ENCODE measurements at regions not wholly inside any gene's neighbourhood (a gene's known extent, or its start where the extent isn't known, plus 50 kb on each side); places are given as distances from the start of the nearest gene placed in this dataset.

- DNase-seq (ENCODE audit: low spot score), result no peak
Measured at GRCh38 chr11:76298255-76298654, 82.7 kb downstream of the THAP12 start.

DNA sequence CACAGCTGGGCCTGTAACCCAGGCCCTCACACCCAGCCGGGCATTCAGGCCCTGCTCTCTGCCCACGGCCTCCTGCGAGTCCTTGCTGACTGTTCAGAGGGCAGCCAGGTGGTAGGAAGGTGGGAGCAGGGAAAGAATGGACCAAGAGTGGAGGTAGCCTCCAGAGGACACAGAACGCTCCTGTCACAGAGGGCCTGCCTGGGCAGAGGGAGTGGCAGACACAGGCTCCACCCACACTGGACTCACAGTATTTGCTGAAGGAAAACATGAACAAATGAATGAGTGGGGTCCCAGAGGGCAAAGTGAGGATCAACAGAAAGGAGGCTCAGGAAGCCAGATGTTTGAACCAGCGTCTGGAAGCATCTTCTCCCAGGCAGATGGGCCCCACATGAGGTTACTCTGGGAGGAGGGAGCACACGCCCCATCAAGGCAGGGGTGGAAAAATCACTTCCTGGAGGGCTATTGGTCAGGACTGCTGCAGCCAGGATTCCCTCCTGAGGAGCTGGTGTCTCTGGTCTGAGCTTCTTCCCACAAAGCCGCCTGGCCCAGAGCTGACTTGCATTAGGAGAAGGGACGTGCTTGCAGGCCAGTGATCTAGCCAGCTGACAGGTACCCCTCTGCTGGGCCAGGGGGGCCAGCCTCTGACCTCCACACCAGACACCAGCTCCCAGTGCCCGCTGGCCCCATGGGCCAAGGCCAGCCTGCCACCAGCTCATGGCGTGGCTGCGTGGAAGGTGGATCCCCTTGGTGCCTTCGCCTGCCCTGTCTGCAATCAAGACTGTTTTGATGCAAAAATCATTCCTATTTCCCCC lies 84.0 kb downstream of the THAP12 start:
- DNase-seq (ENCODE audit: low spot score), result no peak

- no peak for DNase-seq (ENCODE audit: low spot score)
Measured at GRCh38 chr11:76293189-76293631, 86.9 kb upstream of the WNT11 start.

DNA sequence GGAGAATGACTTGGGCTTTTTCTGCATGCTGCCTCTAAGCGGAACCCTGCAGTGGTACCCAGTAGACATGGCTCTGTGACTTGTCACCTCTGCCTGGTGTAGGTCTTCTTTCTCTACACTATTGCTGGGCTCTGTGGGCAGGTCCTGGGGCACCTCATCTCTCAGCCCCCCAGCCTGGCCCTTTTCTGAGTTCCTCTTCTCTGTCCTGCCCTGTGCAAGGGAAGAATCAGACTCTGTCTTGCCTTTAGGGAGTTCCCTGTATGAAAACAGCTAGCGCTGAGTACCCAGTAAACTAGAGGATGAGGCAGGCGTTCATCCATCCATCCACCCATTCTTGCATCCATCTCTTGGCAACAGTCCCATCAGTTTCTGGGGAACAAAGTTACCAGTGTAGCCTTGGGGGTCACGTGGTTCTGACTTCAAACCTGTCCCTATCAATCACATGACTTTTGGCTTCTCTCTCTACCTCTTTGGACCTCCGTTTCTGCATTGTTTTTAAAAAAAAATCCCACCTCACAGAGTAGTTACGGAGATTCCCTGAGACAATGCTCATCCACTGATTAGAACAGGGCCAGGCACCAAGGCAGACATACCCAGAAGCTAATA lies 86.4 kb upstream of the WNT11 start:
- no peak for DNase-seq (ENCODE audit: low spot score)

GRCh38 chr11:76291576-76292526 lies 85.5 kb upstream of the WNT11 start:
- DNase-seq (ENCODE audit: low spot score), result no peak

DNA sequence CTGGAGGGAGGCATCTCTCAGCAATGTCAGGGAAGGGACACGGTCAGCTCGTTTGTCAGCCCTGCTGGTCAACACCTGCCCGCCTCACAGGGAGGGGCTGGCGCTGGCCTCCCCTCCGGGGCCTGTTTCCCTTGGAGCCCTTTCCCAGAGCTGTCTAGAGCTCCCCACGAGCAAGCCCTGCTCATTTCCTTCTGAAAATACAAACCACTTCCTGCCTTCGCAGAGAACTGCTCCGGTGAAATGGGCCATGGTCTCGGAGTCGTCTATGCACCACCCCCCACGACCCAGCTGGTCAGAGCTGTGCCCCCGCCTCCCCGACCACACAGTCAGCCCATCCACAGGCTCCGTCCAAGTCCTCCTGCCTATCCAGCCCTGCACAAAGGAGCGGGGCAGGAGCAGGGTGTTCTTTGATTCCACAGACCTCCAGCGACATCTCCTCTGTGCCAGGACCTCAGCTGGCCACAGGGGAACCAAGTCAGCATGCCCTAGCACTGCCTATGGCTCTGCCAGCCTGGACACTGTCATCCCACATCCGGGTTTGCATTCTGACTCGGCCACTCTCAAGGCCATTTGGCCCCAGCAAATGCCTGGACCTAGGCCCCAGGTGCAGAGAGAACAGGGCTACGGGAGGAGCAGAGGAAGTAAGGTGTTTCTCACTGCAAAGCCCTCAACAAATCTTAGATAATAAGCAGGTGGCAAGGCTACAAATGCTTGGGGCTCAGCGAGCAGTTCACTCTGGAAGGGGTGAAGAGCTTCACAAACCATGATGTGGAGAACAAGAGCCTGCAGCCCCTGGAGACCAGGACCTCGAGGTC lies 82.1 kb upstream of the WNT11 start:
- no peak for DNase-seq (ENCODE audit: low spot score)

DNA sequence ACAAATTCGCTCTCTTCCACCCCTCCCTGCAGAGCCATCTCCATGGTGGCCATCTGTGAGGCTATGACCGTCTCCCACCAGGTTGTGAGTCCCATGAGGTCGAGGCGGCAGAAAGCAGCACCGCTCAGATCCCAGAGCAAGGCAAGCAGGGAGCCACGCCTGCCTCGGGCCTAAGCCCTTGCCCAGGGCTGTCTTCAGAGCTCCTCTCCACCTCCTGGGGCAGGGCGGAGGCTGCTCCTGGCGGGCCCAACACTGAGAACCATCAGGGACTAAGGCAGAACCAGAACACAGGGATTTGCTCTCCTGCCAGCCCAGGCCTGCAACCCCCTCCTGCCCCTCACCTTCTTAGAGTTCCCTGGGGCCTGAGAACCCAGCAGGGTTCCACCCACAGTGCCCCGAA lies 80.9 kb upstream of the WNT11 start:
- DNase-seq (ENCODE audit: low spot score), result no peak

GRCh38 chr11:76285397-76286104 lies 79.2 kb upstream of the WNT11 start:
- DNase-seq (ENCODE audit: low spot score), result no peak

DNA sequence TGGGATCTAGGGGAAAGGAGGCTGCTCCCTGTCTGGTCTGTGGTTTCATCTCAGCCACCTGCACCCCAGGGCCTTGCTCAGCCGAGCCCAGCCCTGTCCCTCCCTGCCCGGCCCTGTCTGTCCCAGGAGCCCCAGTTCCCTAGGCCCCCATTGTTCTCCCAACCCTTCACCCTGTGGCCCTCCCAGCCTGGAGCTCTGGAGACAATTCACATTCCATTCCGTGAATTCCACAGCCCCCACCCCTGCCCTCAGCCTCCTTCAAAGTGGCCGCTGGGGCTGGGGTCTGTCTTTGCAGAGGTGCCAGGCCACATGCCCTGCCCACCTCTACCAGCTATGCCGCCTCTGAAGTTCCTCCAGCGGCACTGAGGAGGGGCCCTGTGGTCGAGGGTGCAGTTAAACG lies 77.9 kb upstream of the WNT11 start:
- no peak for DNase-seq (ENCODE audit: low spot score)

GRCh38 chr11:76282811-76283595 lies 76.7 kb upstream of the WNT11 start:
- DNase-seq (ENCODE audit: low spot score), result no peak

DNA sequence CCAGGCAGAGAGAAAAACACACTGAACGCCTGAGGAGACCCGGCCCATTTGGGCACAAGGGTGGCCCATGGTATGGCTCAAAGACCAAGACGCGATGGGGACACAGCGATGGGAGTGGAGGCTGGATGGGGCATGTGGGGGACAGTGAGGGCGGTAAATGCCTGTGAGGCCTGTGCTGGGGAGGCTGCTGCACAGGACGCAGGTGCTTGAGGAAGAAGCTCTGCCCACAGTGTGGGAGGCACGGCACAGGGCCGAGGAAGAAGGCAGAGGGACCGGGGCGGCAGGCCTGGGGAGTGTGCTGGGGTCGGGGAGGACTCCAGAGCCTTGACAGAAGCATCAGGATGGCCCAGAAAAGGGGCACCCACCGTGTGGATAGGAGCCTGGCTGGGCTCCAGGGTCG lies 75.9 kb upstream of the WNT11 start:
- DNase-seq (ENCODE audit: low spot score), result no peak

- no peak for DNase-seq (ENCODE audit: low spot score)
Measured at GRCh38 chr11:76281558-76281906, 75.2 kb upstream of the WNT11 start.

DNA sequence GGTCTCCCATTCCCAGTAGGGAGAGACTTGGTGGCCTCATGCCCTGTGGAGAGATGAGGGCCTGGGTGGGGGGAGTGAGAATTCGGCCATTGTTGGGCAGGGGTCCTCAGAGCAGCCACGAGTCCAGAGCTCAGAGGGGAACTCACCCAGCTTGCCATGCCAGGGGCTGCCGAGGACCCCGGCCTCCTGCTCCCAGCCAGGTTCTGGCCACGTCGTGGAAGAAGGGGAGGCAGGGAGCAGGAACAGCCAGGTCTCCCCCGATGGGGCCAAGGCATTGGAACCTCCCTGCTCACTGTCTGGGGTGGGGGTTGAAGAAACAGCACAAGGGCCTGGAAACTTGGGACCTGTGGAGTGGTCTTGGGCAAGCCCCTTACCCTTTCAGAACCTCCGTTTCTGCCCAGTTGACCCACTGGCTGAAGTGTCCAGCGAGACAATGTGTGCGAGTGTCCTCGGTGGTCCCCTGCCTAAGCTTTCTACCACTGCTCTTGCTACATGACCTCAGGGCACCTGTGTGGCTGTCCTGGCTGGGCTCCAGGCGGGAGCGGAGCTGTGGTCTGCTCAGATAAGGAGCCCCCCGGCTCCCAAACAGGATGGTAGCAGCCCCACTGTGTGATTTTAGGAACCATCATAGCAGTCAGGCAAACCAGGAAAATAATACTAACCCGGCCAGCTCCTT lies 74.7 kb upstream of the WNT11 start:
- DNase-seq (ENCODE audit: low spot score), result no peak

- DNase-seq (ENCODE audit: low spot score), result no peak
Measured at GRCh38 chr11:76280151-76280881, 74.0 kb upstream of the WNT11 start.

GRCh38 chr11:76279646-76280045 lies 73.3 kb upstream of the WNT11 start:
- DNase-seq (ENCODE audit: low spot score), result no peak

GRCh38 chr11:76279038-76279437 lies 72.7 kb upstream of the WNT11 start:
- no peak for DNase-seq (ENCODE audit: low spot score)

DNA sequence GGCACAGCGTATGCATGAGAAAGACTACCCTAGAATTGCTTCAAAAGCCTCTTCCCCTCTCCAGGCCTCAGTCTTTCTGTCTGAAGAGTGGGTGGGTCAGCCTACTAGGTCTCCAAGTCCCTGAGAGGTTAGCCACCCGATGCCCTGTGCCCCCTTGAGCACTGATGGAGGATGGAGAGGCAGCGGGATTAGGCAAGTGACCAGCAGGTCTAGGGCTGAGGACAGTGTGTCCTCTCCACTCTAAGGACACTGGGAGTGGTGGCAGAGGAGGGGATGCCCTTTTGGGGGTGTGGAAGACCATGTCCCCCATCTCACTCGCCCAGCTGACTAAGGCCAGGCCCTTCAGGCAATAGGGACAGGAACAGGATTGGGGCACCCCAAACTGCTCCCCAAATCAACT lies 72.2 kb upstream of the WNT11 start:
- DNase-seq (ENCODE audit: low spot score), result no peak

DNA sequence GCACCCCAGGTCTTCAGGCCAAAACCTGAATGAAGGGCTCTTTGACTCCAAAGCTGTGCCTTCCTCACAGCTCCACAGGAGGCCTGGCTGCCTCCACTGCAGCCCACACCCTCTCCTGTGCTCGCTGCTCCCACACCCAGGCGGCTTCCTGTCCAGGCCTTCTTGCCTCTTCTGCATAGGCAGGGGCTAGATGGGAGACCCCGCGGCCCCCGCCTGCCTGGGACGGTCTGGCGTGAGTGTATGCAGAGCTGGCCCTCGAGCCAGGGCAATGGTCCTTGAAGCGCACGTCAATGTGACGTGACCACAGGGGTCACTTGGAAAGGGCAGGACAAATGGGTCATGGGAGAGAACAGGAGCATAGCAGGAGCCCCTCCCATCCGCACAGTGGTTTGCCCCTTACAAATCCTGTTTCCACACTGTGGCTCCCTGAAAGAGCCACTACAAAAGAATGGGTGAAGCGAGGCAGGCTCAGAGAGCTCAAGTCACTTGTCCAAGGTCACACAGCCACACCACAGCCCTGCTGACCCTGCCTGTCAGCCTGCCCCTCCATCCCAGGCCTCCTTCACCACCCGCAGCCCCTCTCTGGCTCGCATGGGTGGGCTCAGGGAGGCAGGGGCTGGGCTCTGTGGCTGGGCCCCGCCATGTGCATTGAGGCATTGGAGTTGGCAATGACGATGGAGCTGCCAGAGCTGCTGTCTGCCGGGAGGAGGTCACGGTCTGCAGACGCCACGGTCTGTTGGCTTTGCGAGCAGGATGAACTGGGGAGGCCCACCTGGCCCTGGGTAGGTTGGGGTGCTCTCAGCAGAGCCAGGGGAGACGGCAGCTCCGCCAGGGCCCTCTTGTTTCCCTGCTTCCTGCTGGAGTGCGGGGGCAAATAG lies 71.2 kb upstream of the WNT11 start:
- DNase-seq (ENCODE audit: low spot score), result no peak

All from globus pallidus (tissue), 1 donor.